Subcutaneous abdominal adipose tissue (tissue), 5 donors: ENCODE measurements at regions not wholly inside any gene's neighbourhood (a gene's known extent, or its start where the extent isn't known, plus 50 kb on each side); places are given as distances from the start of the nearest gene placed in this dataset.

ENCODE experiments used
- H3K27ac ChIP-seq: one replicate; pipeline ENCODE4 v1.7.0; 2013; ENCODE audit warnings: low read depth, mild to moderate bottlenecking, inconsistent platforms, low read length, moderate library complexity
- H3K27me3 ChIP-seq, 5 donors: one replicate each; pipeline ENCODE4 v1.7.0; 2013; ENCODE audit warnings: low read length in 5 of 5, inconsistent platforms in 1 of 5; ENCODE audit not compliant: control insufficient read depth in 5 of 5, insufficient read depth in 4 of 5
- H3K36me3 ChIP-seq, 5 donors: one replicate each; pipeline ENCODE4 v1.7.0; 2013; ENCODE audit warnings: low read length in 5 of 5; ENCODE audit not compliant: control insufficient read depth in 5 of 5, insufficient read depth in 5 of 5
- H3K4me1 ChIP-seq, 5 donors: one replicate each; pipeline ENCODE4 v1.7.0; 2013; ENCODE audit warnings: low read length in 5 of 5, mild to moderate bottlenecking in 3 of 5, moderate library complexity in 1 of 5; ENCODE audit not compliant: control insufficient read depth in 5 of 5, insufficient read depth in 5 of 5
- H3K4me3 ChIP-seq, 5 donors: one replicate each; pipeline ENCODE4 v1.7.0; 2013; ENCODE audit warnings: low read length in 5 of 5, low read depth in 1 of 5
- H3K9ac ChIP-seq, 5 donors: one replicate each; pipeline ENCODE4 v1.7.0; 2013; ENCODE audit warnings: low read length in 5 of 5, mild to moderate bottlenecking in 4 of 5, moderate library complexity in 3 of 5
- H3K9me3 ChIP-seq, 5 donors: one replicate each; pipeline ENCODE4 v1.7.0; 2013; ENCODE audit warnings: low read length in 5 of 5; ENCODE audit not compliant: control insufficient read depth in 5 of 5
- donor health status: healthy.
- donor health status: healthy.
- donor health status: healthy.
- donor health status: healthy.
- donor health status: healthy.

DNA sequence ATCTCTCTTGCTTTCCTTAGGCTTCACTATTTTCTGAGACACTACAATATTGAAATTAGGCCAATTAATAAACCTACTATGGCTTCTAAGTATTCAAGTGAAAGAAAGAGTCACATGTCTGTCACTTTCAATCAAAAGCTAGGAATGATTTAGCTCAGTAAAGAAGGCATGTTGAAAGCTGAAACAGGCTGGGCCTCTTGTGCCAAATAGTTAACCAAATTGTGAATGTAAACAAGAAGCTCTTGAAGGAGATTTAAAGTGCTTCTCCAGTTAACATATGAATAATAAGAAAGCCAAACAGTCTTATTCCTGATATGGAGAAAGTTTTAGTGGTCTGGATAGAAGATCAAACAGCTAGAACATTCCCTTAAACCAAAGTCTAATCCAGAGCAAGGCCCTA, 236.3 kb downstream of the OTOR start:
- no peaks in the 10 kb centered on the region for H3K4me1 ChIP-seq
- no peak overlapping the region for H3K4me3 ChIP-seq
- H3K9me3 ChIP-seq = peaks cover 0 to 4% (median 0%) of the 10 kb centered on the region in 5 donors
- no peak overlapping the region for H3K9ac ChIP-seq
- no peak overlapping the region for H3K27ac ChIP-seq
- H3K27me3 ChIP-seq = no peaks in the 10 kb centered on the region
- no peaks in the 10 kb centered on the region for H3K36me3 ChIP-seq

DNA sequence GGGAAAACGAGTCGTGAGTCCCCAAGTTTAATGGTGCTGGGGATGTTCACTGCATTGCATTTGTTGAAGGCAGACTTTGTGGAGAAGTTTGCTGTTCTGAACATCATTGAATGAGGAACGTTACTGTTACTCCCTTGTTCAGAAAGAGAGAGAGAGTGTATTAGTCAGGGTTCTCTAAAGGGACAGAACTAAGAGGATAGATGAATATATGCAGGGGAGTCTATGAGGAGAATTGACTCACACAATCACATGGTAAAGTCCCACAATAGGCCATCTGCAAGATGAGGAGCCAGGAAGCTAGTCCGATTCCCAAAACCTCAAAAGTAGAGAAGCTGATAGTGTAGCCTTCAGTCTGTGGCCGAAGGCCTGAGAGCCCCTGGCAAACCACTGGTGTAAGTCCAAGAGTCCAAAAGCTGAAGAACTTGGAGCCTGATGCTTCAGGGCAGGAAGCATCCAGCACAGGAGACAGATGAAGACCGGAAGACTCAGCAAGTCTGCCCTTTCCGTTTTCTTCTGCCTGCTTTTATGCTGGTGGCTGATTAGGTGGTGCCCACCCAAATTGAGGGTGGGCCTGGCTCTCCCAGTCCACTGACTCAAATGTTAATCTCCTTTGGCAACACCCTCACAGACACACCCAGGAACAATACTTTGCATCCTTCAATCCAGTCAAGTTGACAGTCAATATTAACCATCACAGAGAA, 223.5 kb upstream of the PCSK2 start:
- no peak overlapping the region for H3K27ac ChIP-seq
- no peak overlapping the region for H3K4me3 ChIP-seq
- no peaks in the 10 kb centered on the region for H3K36me3 ChIP-seq
- no peaks in the 10 kb centered on the region for H3K9me3 ChIP-seq
- H3K9ac ChIP-seq = no peak overlapping the region
- no peaks in the 10 kb centered on the region for H3K27me3 ChIP-seq
- H3K4me1 ChIP-seq = no peaks in the 10 kb centered on the region

DNA sequence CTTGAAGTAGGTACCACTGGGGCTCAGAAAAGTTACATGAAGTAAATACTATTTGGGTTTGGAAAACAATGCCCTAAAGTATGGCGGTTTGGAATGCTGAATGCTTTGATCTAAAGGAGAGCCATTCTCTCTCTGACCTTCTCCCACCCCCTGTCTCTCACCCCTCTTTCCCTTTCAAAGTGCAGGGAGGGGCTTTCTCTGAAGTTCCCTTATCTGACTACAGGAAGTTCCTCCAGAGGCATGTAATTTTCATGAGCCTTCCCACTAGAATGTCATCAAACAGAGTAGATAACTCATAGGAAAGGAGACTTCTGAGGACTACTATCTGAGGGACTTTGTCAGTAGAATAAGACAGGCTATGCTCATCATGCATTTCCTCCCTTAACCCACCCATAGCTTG, 216.7 kb upstream of the PCSK2 start:
- Histone ChIP-seq H3K36me3 (no peaks in the 10 kb centered on the region), H3K27ac (no peak overlapping the region), H3K9ac (no peak overlapping the region), H3K9me3 (no peaks in the 10 kb centered on the region), H3K4me3 (no peak overlapping the region), H3K4me1 (no peaks in the 10 kb centered on the region), H3K27me3 (peaks cover 0 to 2% (median 0%) of the 10 kb centered on the region in 5 donors)

DNA sequence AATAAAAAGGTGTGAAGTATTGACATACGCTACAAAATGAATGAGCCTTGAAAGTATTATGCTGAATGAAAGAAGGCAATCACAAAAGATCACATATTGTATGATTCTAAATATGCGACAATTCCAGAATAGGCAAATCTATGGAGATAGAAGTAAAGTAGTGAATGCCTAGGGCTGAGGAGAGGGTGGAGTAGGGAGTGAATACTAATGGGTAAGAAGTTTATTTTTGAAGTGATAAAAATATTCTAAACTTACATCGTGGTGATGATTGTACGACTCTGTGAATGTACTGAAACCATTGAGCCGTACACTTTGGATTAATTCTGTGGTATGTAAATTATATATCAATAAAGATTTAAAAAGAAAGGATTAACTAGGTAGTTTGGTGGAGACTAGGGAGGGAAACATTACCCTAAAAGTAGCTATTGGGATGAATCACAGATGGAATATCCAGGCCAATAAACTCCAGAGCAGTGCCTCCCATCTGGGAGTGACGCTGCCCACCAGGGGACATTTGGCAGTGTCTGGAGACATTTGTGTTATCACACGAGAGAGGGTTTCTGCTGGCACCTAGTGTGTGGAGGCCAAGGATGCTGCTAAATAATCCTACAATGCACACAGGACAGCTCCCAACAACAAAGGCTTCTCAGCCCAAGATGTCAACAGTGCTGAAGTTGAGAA, 214.2 kb upstream of the PCSK2 start:
- no peak overlapping the region for H3K4me3 ChIP-seq
- no peak overlapping the region for H3K9ac ChIP-seq
- H3K9me3 ChIP-seq = no peaks in the 10 kb centered on the region
- no peaks in the 10 kb centered on the region for H3K4me1 ChIP-seq
- no peak overlapping the region for H3K27ac ChIP-seq
- no peaks in the 10 kb centered on the region for H3K36me3 ChIP-seq
- peaks cover 0 to 2% (median 0%) of the 10 kb centered on the region in 5 donors for H3K27me3 ChIP-seq

DNA sequence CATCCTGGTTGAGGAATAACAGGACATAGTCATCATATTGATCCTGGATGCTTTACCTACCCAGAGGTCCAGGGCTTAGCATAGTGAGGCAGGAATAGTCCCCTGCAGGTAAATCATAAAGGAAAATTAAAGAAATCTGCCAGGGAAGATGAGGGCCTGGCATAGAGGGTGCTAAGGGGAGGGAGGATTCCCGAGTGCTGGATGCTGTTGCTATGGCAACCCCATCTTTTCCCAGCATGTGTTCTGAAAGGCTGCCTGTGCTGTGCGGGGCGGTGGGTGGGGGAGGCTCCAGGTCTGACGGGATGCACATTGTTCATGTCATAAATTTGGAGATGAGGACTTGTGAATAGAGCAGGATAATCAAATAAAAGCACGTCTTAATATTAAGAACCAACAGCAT, 212.6 kb upstream of the PCSK2 start:
- no peaks in the 10 kb centered on the region for H3K36me3 ChIP-seq
- peaks cover 0 to 2% (median 0%) of the 10 kb centered on the region in 5 donors for H3K27me3 ChIP-seq
- no peak overlapping the region for H3K4me3 ChIP-seq

DNA sequence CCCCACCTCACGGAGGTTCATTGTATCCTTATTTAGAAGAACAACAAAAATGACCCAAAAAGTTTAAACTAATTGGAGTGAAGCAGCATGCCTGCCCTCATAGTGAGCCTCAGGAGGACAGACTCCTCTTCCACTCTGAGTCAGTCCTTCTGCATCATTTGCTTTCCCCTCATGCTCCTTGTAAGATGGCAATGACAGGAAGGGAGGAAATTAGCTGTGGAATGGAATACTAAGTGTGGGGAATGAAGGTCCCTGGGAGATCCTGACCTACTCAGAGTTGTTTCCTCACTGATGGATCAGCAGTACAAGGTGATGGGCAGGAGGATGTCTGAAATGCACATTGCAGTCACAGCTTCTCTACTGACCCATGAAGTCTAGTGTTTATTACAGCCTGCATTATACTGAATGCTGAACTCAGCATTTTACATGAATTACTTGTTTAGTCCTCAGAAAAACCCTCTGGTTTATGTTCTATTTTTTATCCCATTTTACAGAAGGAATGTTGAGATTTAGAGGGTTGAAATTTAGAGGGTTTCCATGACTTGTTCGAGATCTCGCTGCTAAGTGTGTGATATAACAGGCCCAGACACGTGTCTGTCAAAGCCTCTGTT, 212.0 kb upstream of the PCSK2 start:
- H3K27ac ChIP-seq = no peak overlapping the region
- no peaks in the 10 kb centered on the region for H3K9me3 ChIP-seq
- H3K4me3 ChIP-seq = no peak overlapping the region
- H3K36me3 ChIP-seq = no peaks in the 10 kb centered on the region
- H3K27me3 ChIP-seq = peaks cover 0 to 2% (median 0%) of the 10 kb centered on the region in 5 donors
- H3K9ac ChIP-seq = no peak overlapping the region
- no peaks in the 10 kb centered on the region for H3K4me1 ChIP-seq

More for the DNA sequence above, 212.6 kb upstream of the PCSK2 start:
- no peaks in the 10 kb centered on the region for H3K4me1 ChIP-seq
- no peaks in the 10 kb centered on the region for H3K9me3 ChIP-seq
- no peak overlapping the region for H3K9ac ChIP-seq
- no peak overlapping the region for H3K27ac ChIP-seq

DNA sequence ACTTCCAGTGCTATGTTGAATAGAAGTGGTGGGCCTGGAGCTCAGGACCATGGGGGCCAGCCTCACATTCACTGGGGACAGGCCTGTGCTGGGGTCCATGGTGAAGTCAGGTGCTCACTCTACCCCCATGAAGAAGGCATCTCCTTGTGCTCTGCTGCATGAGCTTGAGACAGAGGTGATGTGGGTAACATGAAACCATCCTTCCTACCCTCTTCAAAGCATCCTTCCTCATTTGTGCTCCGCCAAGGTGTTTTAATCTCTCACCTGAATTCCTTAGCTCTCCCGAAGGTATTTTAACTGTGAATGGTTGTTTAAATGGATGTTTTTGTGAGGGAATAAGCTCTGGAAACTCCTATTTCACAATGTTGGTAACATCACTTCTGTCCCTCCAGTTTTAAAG, 209.6 kb upstream of the PCSK2 start:
- Histone ChIP-seq H3K9ac (no peak overlapping the region), H3K4me1 (no peaks in the 10 kb centered on the region), H3K4me3 (no peak overlapping the region), H3K27me3 (no peaks in the 10 kb centered on the region), H3K9me3 (no peaks in the 10 kb centered on the region), H3K36me3 (no peaks in the 10 kb centered on the region), H3K27ac (no peak overlapping the region)

DNA sequence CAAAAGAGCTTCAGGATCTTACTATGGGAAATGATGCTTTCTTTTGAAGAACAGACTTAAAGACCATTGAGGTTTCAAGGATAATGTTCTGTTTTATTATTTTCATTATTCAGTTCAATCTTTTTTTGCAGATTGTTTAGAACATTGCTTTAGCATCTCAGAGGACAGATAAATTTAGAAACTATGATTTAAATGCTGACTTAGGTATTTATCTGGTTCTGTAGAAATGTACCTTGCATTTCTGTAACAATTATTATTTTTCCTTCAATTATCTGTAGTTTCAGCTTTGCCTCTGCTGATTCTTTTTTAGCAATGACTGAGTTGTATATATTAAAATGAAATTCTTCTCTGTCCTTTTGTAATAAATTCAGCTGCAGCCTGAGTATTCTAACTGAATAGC, 205.4 kb upstream of the PCSK2 start:
- no peaks in the 10 kb centered on the region for H3K27me3 ChIP-seq
- H3K27ac ChIP-seq = no peak overlapping the region
- H3K4me3 ChIP-seq = no peak overlapping the region
- no peak overlapping the region for H3K9ac ChIP-seq
- H3K9me3 ChIP-seq = peaks cover 0 to 3% (median under 1%) of the 10 kb centered on the region in 5 donors
- H3K36me3 ChIP-seq = no peaks in the 10 kb centered on the region
- no peaks in the 10 kb centered on the region for H3K4me1 ChIP-seq

DNA sequence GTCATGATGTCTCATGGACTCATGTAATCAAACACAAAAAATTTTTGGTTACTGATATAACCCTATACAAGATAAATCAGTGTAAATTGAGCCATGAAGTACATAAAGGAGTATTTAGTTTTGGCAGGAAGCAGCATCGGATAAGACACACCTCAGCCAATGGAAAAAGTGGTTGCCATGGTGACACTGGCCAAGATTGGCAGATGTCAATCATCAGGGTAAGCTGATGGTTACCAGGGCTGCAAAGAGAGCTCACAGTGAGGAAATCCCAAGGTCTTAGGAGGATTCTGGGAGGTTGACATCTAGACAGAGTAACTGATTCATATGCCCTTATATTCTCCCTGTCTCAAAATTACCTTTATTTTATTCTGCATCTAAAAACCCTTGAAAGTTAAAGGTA, 203.8 kb upstream of the PCSK2 start:
- no peak overlapping the region for H3K9ac ChIP-seq
- H3K4me3 ChIP-seq = no peak overlapping the region
- no peaks in the 10 kb centered on the region for H3K36me3 ChIP-seq
- H3K9me3 ChIP-seq = peaks cover 0 to 5% (median 3%) of the 10 kb centered on the region in 5 donors
- no peaks in the 10 kb centered on the region for H3K4me1 ChIP-seq
- H3K27me3 ChIP-seq = no peaks in the 10 kb centered on the region
- no peak overlapping the region for H3K27ac ChIP-seq

DNA sequence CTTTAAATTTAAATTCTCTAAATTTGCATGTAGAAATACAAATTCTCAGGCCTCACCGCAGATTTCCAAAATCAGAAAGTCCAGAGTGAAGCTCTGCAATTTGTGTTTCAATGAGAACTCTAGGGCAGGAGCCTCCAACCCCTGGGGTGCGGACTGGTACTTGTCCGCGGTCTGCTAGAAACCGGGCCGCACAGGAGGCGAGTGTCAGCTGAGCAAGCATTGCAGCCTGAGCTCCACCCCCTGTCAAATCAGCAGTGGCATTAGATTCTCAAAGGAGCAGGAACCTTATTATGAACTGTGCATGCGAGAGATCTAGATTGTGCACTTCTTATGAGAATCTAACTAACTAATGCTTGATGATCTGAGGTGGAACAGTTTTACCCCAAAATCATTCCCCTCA, 203.0 kb upstream of the PCSK2 start:
- Histone ChIP-seq H3K9me3 (peaks cover 0 to 9% (median 3%) of the 10 kb centered on the region in 5 donors), H3K9ac (no peak overlapping the region), H3K36me3 (no peaks in the 10 kb centered on the region), H3K4me3 (no peak overlapping the region), H3K27me3 (no peaks in the 10 kb centered on the region), H3K4me1 (no peaks in the 10 kb centered on the region), H3K27ac (no peak overlapping the region)
